ENCODE measurements at regions not wholly inside any gene's neighbourhood (a gene's known extent, or its start where the extent isn't known, plus 50 kb on each side); places are given as distances from the start of the nearest gene placed in this dataset.
A peak's percentile ranks its signal among the peaks of the same experiment; 100 is the strongest.

- DNase-seq (no peak), ATAC-seq (ENCODE audit: poor library complexity) (no peak)
- intact Hi-C loops (cut with DNase I), result no loop called here
These were observed 215.5 kb downstream of the INHBA start for GRCh38 chr7:41487229-41487940.

GRCh38 chr7:41481353-41481752 is 221.5 kb downstream of the INHBA start:
- no peak for DNase-seq
- no peak for ATAC-seq (ENCODE audit: poor library complexity)
- intact Hi-C loops (cut with DNase I), result no loop called here

- intact Hi-C loops (cut with DNase I), result no loop called here
- DNase-seq, result no peak
- ATAC-seq (ENCODE audit: poor library complexity), result no peak
These were observed 224.7 kb downstream of the INHBA start for GRCh38 chr7:41478187-41478586.

DNA sequence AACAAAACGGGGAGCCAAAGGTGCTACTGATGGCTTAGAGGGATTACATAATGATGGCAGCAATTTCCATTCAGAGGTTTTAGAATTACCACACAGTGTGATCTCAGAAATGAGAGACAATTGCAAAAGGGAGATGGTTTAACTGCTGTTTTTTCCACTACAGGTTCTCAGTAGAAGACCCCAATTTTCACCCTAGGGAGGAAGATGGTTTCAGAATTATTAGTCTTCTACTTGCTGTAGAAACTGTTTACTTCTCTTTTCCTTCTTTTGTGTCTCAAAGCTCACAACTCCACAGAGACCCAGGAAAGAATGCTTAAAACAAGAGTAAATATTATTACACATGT is 226.5 kb downstream of the INHBA start:
- ATAC-seq (ENCODE audit: poor library complexity) (no peak), DNase-seq (no peak)
- intact Hi-C loops (cut with DNase I), result no loop called here

DNA sequence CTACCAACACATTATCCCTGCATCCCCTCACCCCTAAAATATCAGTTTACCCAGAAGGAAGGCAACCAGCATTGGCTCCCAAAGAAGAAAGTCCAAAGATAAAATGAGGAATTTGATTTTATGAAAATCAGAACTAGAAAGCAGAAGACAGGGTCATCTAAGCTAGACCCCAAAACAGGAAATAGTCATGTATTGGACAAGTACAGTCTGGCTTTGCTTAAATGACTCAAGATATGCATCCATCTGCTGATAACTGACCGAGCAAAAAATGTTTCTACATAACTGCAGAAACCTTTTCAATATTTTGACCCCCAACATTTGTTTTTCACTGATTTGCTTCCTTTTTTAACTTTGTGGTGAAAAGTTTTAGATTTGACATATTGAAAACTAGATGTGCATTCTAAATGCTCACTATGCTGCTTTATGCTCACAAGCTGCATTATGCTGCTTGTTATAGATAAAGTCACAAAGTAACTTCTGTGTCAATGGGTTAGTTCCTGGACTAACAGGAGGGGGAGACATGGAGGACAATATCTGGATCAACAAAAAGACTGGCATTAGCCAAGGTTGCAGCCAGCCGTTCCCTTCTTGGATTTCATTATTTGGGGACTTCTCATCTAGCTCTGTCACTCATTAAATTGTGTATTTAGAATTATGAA is 227.0 kb downstream of the INHBA start:
- DNase-seq, result no peak
- ATAC-seq (ENCODE audit: poor library complexity), result no peak
- intact Hi-C loops (cut with DNase I), result no loop called here

- DNase-seq (no peak), ATAC-seq (ENCODE audit: poor library complexity) (no peak)
- intact Hi-C loops (cut with DNase I), result no loop called here
These were observed 230.3 kb downstream of the INHBA start for GRCh38 chr7:41472427-41473125.

GRCh38 chr7:41470081-41470480 is 232.8 kb downstream of the INHBA start:
- intact Hi-C loops (cut with DNase I), result no loop called here
- ATAC-seq (ENCODE audit: poor library complexity), result no peak
- DNase-seq, result no peak

GRCh38 chr7:41467596-41467995 is 235.3 kb downstream of the INHBA start:
- ATAC-seq (ENCODE audit: poor library complexity), result no peak
- intact Hi-C loops (cut with DNase I), result no loop called here
- no peak for DNase-seq

DNA sequence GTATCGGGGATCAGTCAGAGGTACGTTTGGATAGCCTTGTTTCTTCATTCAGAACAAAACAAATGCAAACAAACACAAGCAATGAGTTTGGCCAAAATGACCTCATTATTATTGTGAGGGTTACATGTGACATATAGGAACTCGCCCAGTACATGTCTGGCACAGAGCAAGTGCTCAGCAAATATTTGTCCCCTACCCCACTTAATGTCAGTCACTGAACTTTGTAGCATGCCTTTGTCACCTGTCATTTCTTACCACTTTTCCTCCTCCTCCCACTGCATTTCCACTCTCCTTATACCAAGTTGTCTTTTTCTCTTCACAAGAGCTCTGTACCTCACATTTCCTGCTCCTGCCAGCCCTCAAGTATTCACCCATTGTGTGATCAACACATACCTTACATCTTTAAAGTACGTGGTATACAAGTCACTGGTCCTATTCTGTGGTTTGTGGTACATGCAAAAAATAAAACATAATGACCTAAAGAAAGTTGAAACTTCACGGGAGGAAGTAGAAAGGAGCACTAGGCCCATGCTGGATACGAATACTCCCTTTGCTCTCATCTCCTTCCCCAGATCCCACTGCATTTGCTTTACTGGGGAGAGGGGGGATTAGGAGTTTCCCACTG is 236.0 kb downstream of the INHBA start:
- intact Hi-C loops (cut with DNase I), result no loop called here

GRCh38 chr7:41465571-41465970 is 237.3 kb downstream of the INHBA start:
- intact Hi-C loops (cut with DNase I), result no loop called here
- DNase-seq (no peak), ATAC-seq (ENCODE audit: poor library complexity) (no peak)

More for the DNA sequence above, 236.0 kb downstream of the INHBA start:
- ATAC-seq (ENCODE audit: poor library complexity), result no peak
- DNase-seq, result no peak

DNA sequence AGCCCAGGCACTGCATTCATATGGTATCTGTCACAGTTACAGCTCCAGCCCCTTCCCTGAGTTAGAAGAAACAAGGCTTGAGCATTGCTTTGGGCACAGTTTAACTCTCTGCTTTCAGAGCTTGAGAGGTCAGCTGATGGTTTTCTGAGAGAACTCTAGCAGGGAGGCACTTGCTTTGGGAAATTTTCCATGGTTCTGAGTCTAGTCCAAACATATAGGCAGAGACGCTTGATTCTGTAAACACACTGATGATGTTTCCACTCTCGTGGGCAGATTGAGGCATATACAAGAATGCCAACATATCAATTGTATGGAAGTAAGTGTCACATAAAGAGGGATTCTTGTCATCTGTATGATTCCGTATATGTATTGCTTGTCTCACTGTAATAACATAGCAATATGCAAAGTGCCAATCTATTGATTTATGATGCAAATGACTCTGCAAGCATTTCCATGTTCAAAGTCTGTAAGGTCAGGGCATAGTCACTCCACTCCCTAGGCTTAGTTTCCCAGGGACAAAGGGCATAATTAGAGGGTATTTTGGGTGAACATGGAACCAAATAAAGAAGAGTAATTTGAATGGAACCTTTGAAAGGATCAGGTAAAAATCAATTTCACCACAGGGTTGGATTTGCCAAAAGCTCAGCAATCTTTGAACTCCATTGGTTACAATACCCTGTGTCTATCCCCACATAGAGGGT is 239.0 kb downstream of the INHBA start:
- ATAC-seq (ENCODE audit: poor library complexity) (no peak), DNase-seq (no peak)
- intact Hi-C loops (cut with DNase I), result no loop called here

- ATAC-seq (ENCODE audit: poor library complexity) (peak; percentile 39), DNase-seq (no peak)
- intact Hi-C loops (cut with DNase I), result no loop called here
These were observed 243.1 kb downstream of the INHBA start for GRCh38 chr7:41459623-41460261.

DNA sequence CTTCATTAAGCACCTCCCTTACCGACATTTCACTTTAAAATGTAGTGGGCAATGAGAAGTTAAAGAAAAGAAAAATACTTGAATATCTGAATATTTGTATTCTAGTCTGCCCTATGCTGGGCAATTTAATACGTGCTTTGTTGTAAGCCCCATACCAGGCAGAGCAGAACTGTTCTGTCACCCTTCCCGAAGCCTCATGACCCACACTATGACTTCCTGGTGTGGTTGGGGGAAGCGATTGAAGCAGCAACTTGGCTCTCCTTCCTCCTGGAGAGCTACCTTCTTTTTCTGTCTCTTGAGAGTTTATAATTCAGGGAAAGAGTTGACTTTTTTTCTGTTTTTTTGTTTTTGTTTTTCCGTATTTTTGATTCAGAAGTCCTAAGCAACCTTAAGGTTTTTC is 243.7 kb downstream of the INHBA start:
- ATAC-seq (ENCODE audit: poor library complexity), result no peak
- DNase-seq, result no peak
- intact Hi-C loops (cut with DNase I), result no loop called here

GRCh38 chr7:41457832-41458437 is 245.0 kb downstream of the INHBA start:
- DNase-seq (no peak), ATAC-seq (ENCODE audit: poor library complexity) (no peak)
- intact Hi-C loops (cut with DNase I), result no loop called here

DNA sequence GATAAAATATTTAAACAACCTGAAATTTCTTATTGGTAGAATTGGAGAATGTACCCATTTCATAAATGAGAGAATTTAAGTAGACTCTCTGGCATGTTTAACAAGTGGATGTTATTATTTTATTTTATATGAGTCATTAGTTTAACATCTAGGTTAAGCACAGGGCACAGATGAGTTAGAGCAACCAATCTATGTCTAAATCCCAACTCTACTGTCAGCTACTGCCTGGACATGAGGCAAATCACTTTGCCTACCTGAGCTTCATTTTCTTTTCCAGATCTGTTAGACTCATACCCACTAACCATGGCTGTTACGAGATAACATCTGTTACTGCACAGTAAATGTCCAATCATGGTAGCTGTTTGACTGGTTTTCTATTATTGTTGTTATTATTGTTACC is 251.1 kb downstream of the INHBA start:
- intact Hi-C loops (cut with DNase I), result no loop called here
- DNase-seq (no peak), ATAC-seq (ENCODE audit: poor library complexity) (no peak)

- intact Hi-C loops (cut with DNase I), result no loop called here
- no peak for ATAC-seq (ENCODE audit: poor library complexity)
These were observed 253.2 kb downstream of the INHBA start for GRCh38 chr7:41449694-41450093.

GRCh38 chr7:41449286-41449685 is 253.6 kb downstream of the INHBA start:
- DNase-seq, result no peak
- intact Hi-C loops (cut with DNase I), result no loop called here

More at GRCh38 chr7:41449694-41450093, 253.2 kb downstream of the INHBA start:
- no peak for DNase-seq

GRCh38 chr7:41448104-41448503 is 254.8 kb downstream of the INHBA start:
- intact Hi-C loops (cut with DNase I), result no loop called here
- ATAC-seq (ENCODE audit: poor library complexity) (peak; percentile 87), DNase-seq (no peak)

More at GRCh38 chr7:41449286-41449685, 253.6 kb downstream of the INHBA start:
- ATAC-seq (ENCODE audit: poor library complexity), result no peak

All from Right ventricle myocardium superior (tissue), 1 donor.